GM12864 (cell line): ENCODE measurements at regions not wholly inside any gene's neighbourhood (a gene's known extent, or its start where the extent isn't known, plus 50 kb on each side); places are given as distances from the start of the nearest gene placed in this dataset.

Experiments
- DNase-seq: peaks from one replicate; pipeline ENCODE4 v3.0.0-alpha.2; 2011; ENCODE audit warnings: low read depth
- H3K4me3 ChIP-seq: 2 replicates; pipeline ENCODE4 v1.5.1; 2011; ENCODE audit warnings: mild to moderate bottlenecking, low read depth, low read length, control low read depth
- CTCF ChIP-seq: IDR thresholded peaks from 2 replicates; pipeline ENCODE4 v1.5.1; 2011; ENCODE audit warnings: low read depth, mild to moderate bottlenecking, moderate library complexity, low read length, control low read depth, inconsistent platforms; ENCODE audit errors: missing control alignments

DNA sequence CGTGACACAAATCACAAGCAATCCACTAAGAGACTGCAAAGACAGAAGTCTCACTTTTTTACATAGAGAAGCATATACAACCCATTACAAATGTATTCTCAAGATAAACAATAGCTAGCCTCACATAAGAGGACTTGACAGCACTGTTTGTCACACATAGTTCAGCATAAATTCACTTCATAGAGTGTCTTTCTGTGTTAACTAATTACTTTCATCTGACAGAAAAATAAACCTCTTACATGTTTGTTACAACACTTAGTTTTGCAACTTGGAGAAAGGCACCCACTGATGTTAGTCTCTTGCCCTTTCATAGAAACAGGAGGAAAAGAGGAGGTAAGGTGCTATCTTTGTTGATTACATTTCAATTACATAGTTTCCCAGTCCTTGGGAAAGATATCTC is 2221.9 kb upstream of the RAG2 start:
- no peak overlapping the region for H3K4me3 ChIP-seq
- TF ChIP-seq CTCF = no peak
- DNase-seq = no peak

GRCh38 chr11:38818720-38819119 is 2220.7 kb upstream of the RAG2 start:
- no peak for DNase-seq
- TF ChIP-seq CTCF = no peak
- H3K4me3 ChIP-seq = no peak overlapping the region

DNA sequence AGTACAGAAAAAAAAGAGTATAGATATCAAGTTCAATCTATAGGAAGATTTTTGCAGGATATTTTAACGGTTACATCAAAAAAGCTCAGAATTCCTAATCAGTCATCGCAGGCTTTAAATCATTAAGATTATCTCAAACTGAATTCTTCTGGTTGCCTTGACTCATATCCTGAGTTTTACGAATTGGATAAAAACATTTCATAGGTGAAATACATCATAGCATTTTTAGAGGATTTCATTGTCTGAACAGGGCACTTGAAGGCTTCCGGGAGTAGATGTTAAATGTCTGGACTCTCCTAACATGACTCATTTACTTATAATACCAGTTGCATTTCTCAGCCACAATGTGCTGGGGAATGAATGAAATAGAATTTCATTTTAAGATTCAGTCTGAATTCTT is 2216.6 kb upstream of the RAG2 start:
- no peak for DNase-seq
- H3K4me3 ChIP-seq = no peak overlapping the region
- no peak for TF ChIP-seq CTCF

GRCh38 chr11:38809521-38809920 is 2211.5 kb upstream of the RAG2 start:
- no peak overlapping the region for H3K4me3 ChIP-seq
- no peak for DNase-seq
- TF ChIP-seq CTCF = no peak

- no peak for TF ChIP-seq CTCF
- DNase-seq = no peak
- no peak overlapping the region for H3K4me3 ChIP-seq
These were observed 2198.2 kb upstream of the RAG2 start for GRCh38 chr11:38796281-38796680.

GRCh38 chr11:38795027-38795426 is 2197.0 kb upstream of the RAG2 start:
- H3K4me3 ChIP-seq = no peak overlapping the region
- TF ChIP-seq CTCF = no peak
- no peak for DNase-seq

DNA sequence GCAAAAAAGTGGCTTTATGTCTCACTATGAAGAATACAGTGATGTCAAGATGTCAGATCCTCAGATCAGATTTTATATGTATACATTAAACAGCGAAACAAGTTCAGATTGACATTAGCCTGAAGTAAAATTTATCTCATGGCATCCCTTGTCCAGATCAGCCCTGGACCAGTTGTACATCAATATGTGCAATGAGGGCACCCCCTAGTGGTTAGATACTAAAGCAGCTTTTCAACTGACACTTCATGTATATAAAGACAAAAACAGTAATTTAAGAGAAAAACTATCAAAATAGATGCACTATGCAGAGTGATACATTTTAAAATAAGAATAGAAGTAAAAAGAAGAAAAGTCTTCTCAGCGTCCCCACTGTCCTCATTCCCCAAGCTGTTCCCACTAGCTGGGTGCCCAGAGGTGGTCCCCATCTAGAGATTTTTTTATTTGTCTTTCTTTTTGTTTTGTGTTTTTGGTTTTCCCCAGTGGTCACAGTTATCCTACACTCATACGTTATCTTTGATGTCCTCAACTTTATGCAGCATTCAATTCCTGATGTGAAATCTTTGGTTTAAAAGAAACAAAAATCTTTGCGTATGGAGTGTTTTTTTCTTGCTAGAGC is 2193.4 kb upstream of the RAG2 start:
- H3K4me3 ChIP-seq = no peak overlapping the region
- peak; percentile 56 for TF ChIP-seq CTCF
- DNase-seq = no peak
